KOPT-K1 (cell line): ENCODE measurements at regions not wholly inside any gene's neighbourhood (a gene's known extent, or its start where the extent isn't known, plus 50 kb on each side); places are given as distances from the start of the nearest gene placed in this dataset.

Experiments used
- H3K27ac ChIP-seq: fragments of 200-600 bp; sonication (generic); 2 replicates; pipeline ENCODE4 v1.5.1; 2016; ENCODE audit warnings: antibody characterized with exemption, mild to moderate bottlenecking, low read depth, low read length; ENCODE audit not compliant: poor library complexity, severe bottlenecking
- H3K36me3 ChIP-seq: fragments of 200-600 bp; sonication (generic); 2 replicates; pipeline ENCODE4 v1.5.1; 2017; ENCODE audit warnings: antibody characterized with exemption, mild to moderate bottlenecking, low read length, moderate library complexity; ENCODE audit not compliant: insufficient read depth
- H3K9me3 ChIP-seq: fragments of 200-600 bp; sonication (generic); 2 replicates; pipeline ENCODE4 v1.5.1; 2017; ENCODE audit warnings: antibody characterized with exemption, low read length, mild to moderate bottlenecking; ENCODE audit not compliant: insufficient read depth, poor library complexity, severe bottlenecking

DNA sequence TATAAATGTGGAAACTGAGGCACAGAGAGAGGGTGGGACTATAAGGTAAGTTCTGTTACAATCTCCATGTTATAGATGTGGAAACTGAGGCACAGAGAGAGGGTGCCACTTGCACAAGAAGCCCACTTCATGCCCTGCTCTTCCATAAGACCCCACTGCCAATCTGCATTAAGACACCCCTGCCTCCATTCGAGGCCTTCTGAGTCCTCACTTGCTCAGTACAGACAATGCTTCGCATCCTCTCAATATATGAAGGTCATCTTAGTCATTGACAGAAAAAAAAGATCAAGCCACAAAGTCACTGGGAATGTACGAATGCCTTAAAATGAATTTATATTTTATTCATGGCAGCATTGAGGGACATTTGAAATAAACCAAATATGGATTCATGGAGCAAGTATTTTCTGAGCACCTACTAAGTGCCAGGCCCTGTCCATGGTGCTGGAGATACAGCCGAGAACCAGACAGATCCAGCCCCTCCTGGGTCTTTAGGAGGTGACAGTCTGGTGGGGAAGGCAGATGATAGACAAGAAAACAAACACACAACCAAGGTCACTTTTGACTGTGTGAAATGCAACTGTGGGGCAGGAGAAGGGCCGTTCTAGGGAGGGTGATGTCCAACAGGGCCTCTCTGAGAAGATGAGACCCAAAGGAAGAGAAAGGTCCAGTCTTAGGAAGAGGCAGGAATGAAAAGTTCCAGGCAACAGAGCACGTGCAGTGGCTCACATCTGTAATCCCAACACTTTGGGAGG lies 92.5 kb upstream of the PTPN1 start:
- Histone ChIP-seq H3K36me3 (no peaks in the 10 kb centered on the region), H3K27ac (no peak overlapping the region), H3K9me3 (peaks cover 7% of the 10 kb centered on the region)

- Histone ChIP-seq H3K36me3 (no peaks in the 10 kb centered on the region), H3K27ac (no peak overlapping the region), H3K9me3 (peaks cover 7% of the 10 kb centered on the region)
Observed at GRCh38 chr20:50418890-50419642, 91.1 kb upstream of the PTPN1 start.

DNA sequence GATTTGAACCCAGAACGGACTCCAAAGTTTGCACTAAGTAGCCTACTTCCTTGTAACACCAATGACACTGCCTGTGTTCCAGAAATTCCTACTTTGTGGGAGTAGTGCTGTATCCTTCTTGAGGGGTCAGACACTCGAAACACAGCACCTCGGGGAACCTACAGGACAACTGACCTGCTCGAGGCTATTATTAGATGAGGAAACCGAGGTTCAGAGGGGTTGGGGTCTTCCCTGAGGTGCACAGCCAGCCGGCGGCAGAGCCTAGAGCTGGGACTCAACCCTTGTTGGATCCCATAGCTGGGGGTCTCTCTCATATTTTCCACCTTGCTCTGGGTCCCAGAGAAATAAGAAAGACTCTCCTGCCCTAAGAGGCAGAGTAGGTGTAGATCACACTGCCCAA lies 89.8 kb upstream of the PTPN1 start:
- peaks cover 7% of the 10 kb centered on the region for H3K9me3 ChIP-seq
- H3K27ac ChIP-seq: no peak overlapping the region
- no peaks in the 10 kb centered on the region for H3K36me3 ChIP-seq

DNA sequence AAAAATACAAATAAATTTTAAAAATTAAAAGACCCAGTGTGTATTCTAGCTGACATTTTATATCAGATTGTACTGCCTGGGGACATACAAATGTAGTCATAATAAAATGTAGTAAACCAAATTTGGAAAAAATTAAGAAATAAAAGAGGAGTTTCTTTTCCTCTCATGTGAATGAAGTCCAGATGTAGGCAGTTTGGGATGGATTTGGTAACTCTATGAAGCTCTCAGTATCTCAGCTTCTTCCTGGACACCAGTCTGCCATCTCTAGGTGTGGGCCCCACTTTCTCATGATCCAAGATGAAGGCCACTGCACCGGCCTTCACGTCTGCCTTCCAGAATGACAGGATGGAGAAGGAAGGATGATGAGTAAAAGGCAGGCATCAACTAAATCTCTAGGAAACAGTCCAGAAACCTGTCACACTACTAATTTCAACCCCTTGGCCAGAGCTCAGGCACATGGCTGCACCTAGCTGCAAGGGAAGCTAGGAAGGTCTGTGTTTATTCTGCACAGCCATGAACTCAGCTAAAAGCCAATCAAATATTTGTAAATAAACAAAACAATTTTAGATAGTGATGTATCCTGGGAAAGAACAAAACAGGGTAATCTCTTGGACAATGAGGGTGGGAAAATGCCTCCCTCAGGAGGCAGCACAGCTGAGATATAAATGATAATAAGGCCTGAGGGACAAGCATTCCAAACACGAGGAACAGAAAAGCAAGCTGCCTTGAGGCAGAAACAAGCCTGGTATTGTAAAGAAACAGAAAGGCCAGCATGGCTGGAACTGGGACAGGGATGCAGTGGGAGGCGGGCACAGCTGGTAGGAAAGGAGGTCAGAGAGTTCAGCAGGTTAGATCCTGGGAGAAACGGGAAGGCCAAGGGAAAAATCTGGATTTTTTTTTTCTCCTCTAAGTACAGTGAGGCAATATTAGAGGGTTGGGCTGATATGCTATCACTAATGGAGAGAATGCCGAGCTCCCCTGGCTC lies 88.5 kb upstream of the PTPN1 start:
- H3K27ac ChIP-seq: no peak overlapping the region
- H3K9me3 ChIP-seq: peaks cover 7% of the 10 kb centered on the region

DNA sequence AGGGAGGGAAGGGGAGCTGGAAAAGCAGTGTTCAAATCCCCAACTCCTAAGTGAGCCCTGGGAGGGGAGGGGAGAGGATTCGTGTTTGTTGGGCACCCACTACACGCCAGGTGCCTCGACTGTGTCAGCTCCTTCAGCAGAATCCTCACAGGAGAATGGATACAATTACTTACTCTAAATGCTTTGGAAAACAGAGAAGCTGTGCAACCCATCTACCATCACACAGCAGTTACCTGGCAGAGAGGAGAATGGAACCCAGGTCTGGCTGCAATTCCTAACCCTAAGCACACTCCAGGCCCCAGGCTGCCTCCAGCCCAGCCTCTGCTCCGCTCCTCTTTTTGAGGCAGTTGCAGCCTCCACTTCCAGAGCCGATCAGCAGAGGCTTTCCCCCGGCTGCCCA lies 86.4 kb upstream of the PTPN1 start:
- peaks cover 7% of the 10 kb centered on the region for H3K9me3 ChIP-seq
- H3K36me3 ChIP-seq: no peaks in the 10 kb centered on the region
- no peak overlapping the region for H3K27ac ChIP-seq

More for the DNA sequence above, 88.5 kb upstream of the PTPN1 start:
- H3K36me3 ChIP-seq: no peaks in the 10 kb centered on the region

DNA sequence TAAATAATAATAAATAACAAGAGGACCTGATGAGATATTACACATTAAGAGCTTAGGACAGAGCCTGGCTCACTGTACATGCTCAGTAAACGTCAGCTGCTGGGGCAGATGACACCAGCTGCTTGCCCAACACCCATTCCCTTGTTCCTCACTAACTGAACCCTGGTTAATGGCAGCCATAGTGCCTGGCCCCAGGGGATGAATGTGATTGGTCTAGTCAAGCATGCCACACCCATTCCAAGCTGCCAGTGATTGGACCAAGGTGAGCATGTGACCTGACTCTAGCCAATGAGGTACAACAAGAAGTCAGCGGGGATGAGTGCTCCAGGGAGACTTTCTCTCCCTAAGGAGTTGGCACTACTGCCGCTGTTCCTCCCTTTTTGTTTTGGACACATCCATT lies 85.1 kb upstream of the PTPN1 start:
- H3K36me3 ChIP-seq: no peaks in the 10 kb centered on the region
- H3K27ac ChIP-seq: no peak overlapping the region
- peaks cover 7% of the 10 kb centered on the region for H3K9me3 ChIP-seq

DNA sequence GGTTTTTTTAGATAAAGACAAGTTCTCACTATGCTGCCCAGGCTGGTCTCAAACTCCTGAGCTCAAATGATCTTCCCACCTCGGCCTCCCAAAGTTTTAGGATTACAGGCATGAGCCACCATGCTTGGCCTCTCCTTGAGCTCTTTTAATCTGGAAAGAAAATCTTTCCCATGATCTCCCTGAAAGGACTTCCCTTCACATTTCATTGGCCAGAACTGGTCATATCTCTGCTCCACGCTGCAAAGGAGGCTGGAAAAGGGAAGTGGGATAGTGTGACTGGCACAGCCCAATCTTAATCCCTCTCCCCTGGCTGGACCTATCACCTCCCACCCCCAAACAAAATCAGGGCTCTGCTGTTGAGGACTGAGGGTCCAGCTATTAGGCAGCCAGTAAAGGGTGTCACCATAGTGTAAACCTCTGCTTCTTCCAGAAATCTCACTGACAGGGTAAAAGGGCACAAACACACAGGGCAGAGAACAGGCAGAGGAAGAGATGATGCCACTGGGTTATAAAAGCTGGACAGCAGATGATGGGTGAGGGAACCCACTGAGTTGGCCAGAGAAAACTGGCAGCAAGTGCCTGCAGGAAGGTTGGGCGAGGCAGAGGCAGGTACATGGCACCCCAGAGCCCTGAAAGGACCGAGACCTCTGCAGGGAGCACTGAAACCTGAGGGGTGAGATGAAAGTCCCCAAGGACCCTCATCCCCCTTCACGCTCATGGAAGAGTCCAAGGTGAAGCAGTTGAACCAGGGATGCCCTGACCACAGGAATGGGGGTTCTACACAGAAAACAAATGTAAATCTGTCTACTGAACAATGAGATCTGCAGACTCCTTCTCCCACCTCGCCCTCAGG lies 83.1 kb upstream of the PTPN1 start:
- Histone ChIP-seq H3K27ac (no peak overlapping the region), H3K9me3 (no peaks in the 10 kb centered on the region), H3K36me3 (no peaks in the 10 kb centered on the region)

- no peaks in the 10 kb centered on the region for H3K9me3 ChIP-seq
- H3K27ac ChIP-seq: no peak overlapping the region
Observed at GRCh38 chr20:50427719-50428083, 82.5 kb upstream of the PTPN1 start.

GRCh38 chr20:50428097-50428828 lies 81.9 kb upstream of the PTPN1 start:
- Histone ChIP-seq H3K9me3 (no peaks in the 10 kb centered on the region), H3K36me3 (no peaks in the 10 kb centered on the region), H3K27ac (no peak overlapping the region)

More at GRCh38 chr20:50427719-50428083, 82.5 kb upstream of the PTPN1 start:
- no peaks in the 10 kb centered on the region for H3K36me3 ChIP-seq

- Histone ChIP-seq H3K27ac (no peak overlapping the region), H3K36me3 (no peaks in the 10 kb centered on the region), H3K9me3 (no peaks in the 10 kb centered on the region)
Observed at GRCh38 chr20:50429412-50429811, 80.8 kb upstream of the PTPN1 start.

GRCh38 chr20:50431066-50431450 lies 79.1 kb upstream of the PTPN1 start:
- no peaks in the 10 kb centered on the region for H3K36me3 ChIP-seq
- H3K9me3 ChIP-seq: no peaks in the 10 kb centered on the region
- H3K27ac ChIP-seq: no peak overlapping the region

DNA sequence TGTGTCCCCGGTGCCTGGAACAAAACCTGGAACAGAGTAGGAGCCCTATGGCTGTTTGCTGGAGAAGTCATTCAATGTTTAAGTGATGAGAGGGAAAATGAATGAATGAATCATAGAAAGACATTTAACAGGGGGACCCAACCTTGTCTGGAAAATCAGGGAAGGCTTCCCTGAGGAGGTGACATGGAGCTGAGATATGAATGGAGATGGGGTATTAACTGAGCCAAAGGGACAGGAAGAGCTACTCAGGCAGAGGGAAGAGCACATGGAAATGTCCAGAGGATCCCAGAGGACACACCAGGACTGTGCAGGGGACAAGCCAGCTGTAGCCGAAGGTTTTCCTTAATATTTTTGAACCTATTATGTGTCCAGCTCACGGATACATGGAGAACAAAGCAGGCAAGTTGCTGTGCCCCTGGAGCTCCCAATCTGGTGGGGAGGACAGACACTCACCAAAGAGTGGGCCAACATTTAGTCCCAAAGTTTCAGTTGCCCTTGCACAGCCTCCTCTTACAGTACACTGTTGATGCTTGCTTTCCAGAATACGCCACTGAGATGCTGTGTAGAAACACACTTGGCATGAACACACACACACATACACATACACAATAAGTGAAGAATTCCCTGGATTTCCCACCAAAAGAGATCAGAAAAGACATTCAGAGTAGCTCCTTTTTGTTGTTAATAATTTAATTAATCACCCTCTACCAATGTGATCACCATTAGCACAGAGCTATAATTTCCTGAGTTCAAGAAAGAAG lies 77.0 kb upstream of the PTPN1 start:
- no peaks in the 10 kb centered on the region for H3K9me3 ChIP-seq
- no peak overlapping the region for H3K27ac ChIP-seq
- H3K36me3 ChIP-seq: no peaks in the 10 kb centered on the region

DNA sequence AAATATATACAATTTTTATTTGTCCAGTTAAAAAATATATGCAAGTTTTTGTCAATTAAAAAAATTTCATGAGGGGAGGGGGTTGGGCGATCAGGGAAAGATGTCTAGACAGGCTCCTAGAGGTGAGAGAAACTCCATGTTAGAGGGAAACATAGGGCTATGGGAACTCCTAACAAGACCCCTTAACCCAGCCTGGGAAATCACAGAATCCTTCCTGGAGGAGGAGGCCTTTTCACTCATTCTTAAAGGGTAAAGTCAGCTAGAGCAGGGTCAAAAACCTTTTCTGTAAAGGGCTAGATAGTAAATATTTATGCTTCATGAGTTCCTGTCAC lies 75.9 kb upstream of the PTPN1 start:
- H3K36me3 ChIP-seq: no peaks in the 10 kb centered on the region
- H3K9me3 ChIP-seq: no peaks in the 10 kb centered on the region
- H3K27ac ChIP-seq: no peak overlapping the region
